Neuronal stem cell (in vitro differentiated cells): ENCODE measurements at regions not wholly inside any gene's neighbourhood (a gene's known extent, or its start where the extent isn't known, plus 50 kb on each side); places are given as distances from the start of the nearest gene placed in this dataset.

ENCODE experiments used
- DNase-seq: peaks from one replicate; pipeline ENCODE4 v3.0.0-alpha.2; 2013; ENCODE audit warnings: low spot score
- H2AFZ ChIP-seq: one replicate; pipeline ENCODE4 v1.6.1; 2013; ENCODE audit warnings: mild to moderate bottlenecking, low read length, inconsistent platforms
- H2AK5ac ChIP-seq: 2 replicates; pipeline ENCODE4 v1.6.1; 2013; ENCODE audit warnings: low read depth, mild to moderate bottlenecking, inconsistent platforms, low read length, moderate library complexity, mixed read lengths
- H2BK120ac ChIP-seq: 2 replicates; pipeline ENCODE4 v1.6.1; 2013; ENCODE audit warnings: low read depth, mild to moderate bottlenecking, inconsistent platforms, low read length, moderate library complexity, mixed read lengths
- H2BK12ac ChIP-seq: one replicate; pipeline ENCODE4 v1.6.1; 2013; ENCODE audit warnings: low read length, inconsistent platforms
- H2BK15ac ChIP-seq: 2 replicates; pipeline ENCODE4 v1.6.1; 2013; ENCODE audit warnings: mild to moderate bottlenecking, low read length, inconsistent platforms, mixed read lengths
- H2BK5ac ChIP-seq: one replicate; pipeline ENCODE4 v1.6.1; 2013; ENCODE audit warnings: inconsistent platforms, mild to moderate bottlenecking, low read length, moderate library complexity
- H3K14ac ChIP-seq: one replicate; pipeline ENCODE4 v1.6.1; 2013; ENCODE audit warnings: low read length, inconsistent platforms
- H3K18ac ChIP-seq: 2 replicates; pipeline ENCODE4 v1.6.1; 2013; ENCODE audit warnings: low read length, inconsistent platforms
- H3K23ac ChIP-seq: 2 replicates; pipeline ENCODE4 v1.6.1; 2013; ENCODE audit warnings: low read depth, mild to moderate bottlenecking, mixed read lengths, low read length, inconsistent platforms; ENCODE audit not compliant: poor library complexity
- H3K27ac ChIP-seq: replicated peaks from 3 replicates; pipeline ENCODE4 v1.5.1; 2013; ENCODE audit warnings: low read length, inconsistent platforms
- H3K27me3 ChIP-seq, 3 experiments: 2 replicates each; pipeline ENCODE4 v1.6.1; 2013; ENCODE audit warnings: low read length in 3 of 3, mild to moderate bottlenecking in 2 of 3, inconsistent platforms in 1 of 3, low read depth in 1 of 3, mixed read lengths in 1 of 3, moderate library complexity in 1 of 3; ENCODE audit not compliant: control insufficient read depth in 3 of 3, insufficient read depth in 3 of 3
- H3K36me3 ChIP-seq, 2 donors: replicated peaks in 1 of 2; 2 replicates each; pipeline ENCODE4 v1.6.1; 2013; ENCODE audit warnings: low read length in 2 of 2; ENCODE audit not compliant: control insufficient read depth in 2 of 2, insufficient read depth in 2 of 2
- H3K4ac ChIP-seq: 2 replicates; pipeline ENCODE4 v1.6.1; 2013; ENCODE audit warnings: inconsistent platforms, mild to moderate bottlenecking, low read length, moderate library complexity
- H3K4me1 ChIP-seq, 2 donors: 1 replicate in 1 of 2; 2 replicates in 1 of 2; pipeline ENCODE4 v1.6.1; 2013; ENCODE audit warnings: low read length in 2 of 2, low read depth in 1 of 2; ENCODE audit not compliant: control insufficient read depth in 2 of 2, insufficient read depth in 1 of 2
- H3K4me2 ChIP-seq: one replicate; pipeline ENCODE4 v1.6.1; 2013; ENCODE audit warnings: mild to moderate bottlenecking, low read length, inconsistent platforms; ENCODE audit not compliant: insufficient read depth, poor library complexity, severe bottlenecking
- H3K4me3 ChIP-seq, 2 donors: 2 replicates each; pipeline ENCODE4 v1.5.1; 2013; ENCODE audit warnings: low read length in 2 of 2, mild to moderate bottlenecking in 2 of 2, inconsistent platforms in 1 of 2, moderate library complexity in 1 of 2
- H3K79me1 ChIP-seq: one replicate; pipeline ENCODE4 v1.6.1; 2013; ENCODE audit warnings: low read depth, mild to moderate bottlenecking, inconsistent platforms, low read length, moderate library complexity
- H3K9ac ChIP-seq: one replicate; pipeline ENCODE4 v1.6.1; 2013; ENCODE audit warnings: mild to moderate bottlenecking, low read depth, low read length, inconsistent platforms; ENCODE audit not compliant: poor library complexity
- H3K9me3 ChIP-seq, 2 donors: replicated peaks in 1 of 2; 2 replicates each; pipeline versions ENCODE3 to v1.6.1; 2013; ENCODE audit warnings: low read length in 2 of 2, mild to moderate bottlenecking in 2 of 2, inconsistent platforms in 1 of 2, low read depth in 1 of 2, mixed read lengths in 1 of 2, moderate library complexity in 1 of 2; ENCODE audit not compliant: control insufficient read depth in 2 of 2, insufficient read depth in 1 of 2
- H4K8ac ChIP-seq: one replicate; pipeline ENCODE4 v1.6.1; 2013; ENCODE audit warnings: low read depth, mild to moderate bottlenecking, inconsistent platforms, low read length, moderate library complexity
- H4K91ac ChIP-seq: one replicate; pipeline ENCODE4 v1.6.1; 2013; ENCODE audit warnings: low read length, low read depth, mild to moderate bottlenecking, inconsistent platforms; ENCODE audit not compliant: poor library complexity
- WGBS, 2 donors: extraction: QIAGEN DNeasy Blood & Tissue Kit; methylation state at CpG; one replicate each; pipeline ENCODE4 v1.1.7; 2013; ENCODE audit warnings: missing lambda C conversion rate in 2 of 2, mixed read lengths in 1 of 2; ENCODE audit not compliant: insufficient read length in 2 of 2, insufficient replicate concordance in 1 of 2; ENCODE audit errors: extremely low coverage in 2 of 2; 5-methylcytosine and 5-hydroxymethylcytosine counted together

DNA sequence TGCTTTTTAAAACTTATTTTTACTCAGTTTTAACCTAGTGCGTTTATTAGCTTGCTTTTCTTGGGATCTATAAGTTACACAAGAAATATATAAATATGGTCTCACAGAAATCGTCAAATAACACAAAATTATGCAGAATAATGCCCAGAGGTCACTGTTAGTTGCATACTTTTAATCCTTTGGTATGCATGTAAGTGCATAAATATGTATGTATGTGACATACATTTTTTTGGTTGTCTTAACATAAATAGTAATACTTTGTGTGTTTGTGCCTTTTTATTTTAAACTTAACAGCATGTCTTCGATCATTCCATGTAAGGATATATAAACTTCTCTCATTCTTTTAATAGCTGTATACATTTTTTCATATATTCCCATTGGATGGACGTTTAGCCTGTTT lies 459.6 kb downstream of the PCNX1 start:
- no peak overlapping the region for H2AFZ ChIP-seq
- no peak overlapping the region for H3K18ac ChIP-seq
- no peak overlapping the region for H2BK12ac ChIP-seq
- no peaks in the 10 kb centered on the region for H3K36me3 ChIP-seq
- H3K79me1 ChIP-seq, result peaks cover 6% of the 10 kb centered on the region
- no peak overlapping the region for H3K4me2 ChIP-seq
- H3K4me1 ChIP-seq, result no peaks in the 10 kb centered on the region
- no peak overlapping the region for H2BK15ac ChIP-seq
- no peak overlapping the region for H2BK5ac ChIP-seq
- H3K4me3 ChIP-seq, result no peak overlapping the region
- H2AK5ac ChIP-seq, result no peak overlapping the region
- H4K91ac ChIP-seq, result no peak overlapping the region
- no peak overlapping the region for H4K8ac ChIP-seq
- no peak overlapping the region for H3K27ac ChIP-seq
- no peak overlapping the region for H3K14ac ChIP-seq
- no peak overlapping the region for H3K23ac ChIP-seq
- DNase-seq, result no peak
- no peak overlapping the region for H3K4ac ChIP-seq
- H3K27me3 ChIP-seq, result no peaks in the 10 kb centered on the region
- no peak overlapping the region for H2BK120ac ChIP-seq
- WGBS, 2 donors, result no CpG with 5 or more reads among the region's 4 CpGs
- H3K9me3 ChIP-seq, result no peaks in the 10 kb centered on the region
- no peak overlapping the region for H3K9ac ChIP-seq

DNA sequence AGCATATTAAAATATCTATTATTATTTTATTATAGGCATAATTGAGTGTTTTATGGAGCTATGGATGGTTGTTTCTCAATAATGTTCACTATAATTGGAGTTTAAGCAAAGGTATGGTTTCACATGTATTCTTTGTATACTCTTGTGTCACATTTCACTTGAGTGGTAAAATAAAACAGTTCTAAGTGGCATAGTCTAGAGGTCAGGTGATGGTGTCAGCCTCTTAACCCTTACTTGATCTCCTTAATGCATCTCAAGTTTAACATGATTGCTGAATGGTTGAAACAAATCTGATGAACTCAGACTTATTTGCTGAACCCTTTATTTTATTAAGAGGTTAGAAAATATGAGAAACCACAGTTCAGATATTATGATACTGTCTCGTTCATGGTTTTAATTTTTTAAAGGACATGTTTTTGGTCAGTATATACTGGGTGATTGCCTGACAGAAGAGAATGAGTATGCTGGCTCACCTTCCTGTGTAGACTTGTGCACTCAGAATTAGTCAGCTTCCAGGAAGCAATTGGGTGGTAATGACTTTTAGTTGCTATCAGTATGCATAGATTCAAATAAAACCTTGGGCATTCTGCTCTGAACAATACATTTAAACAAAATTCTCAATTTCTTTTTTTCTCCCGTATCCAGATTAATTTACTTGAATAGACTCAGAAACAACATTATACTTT lies 464.6 kb downstream of the PCNX1 start:
- no peak overlapping the region for H3K14ac ChIP-seq
- no peak overlapping the region for H3K27ac ChIP-seq
- DNase-seq, result no peak
- no peak overlapping the region for H3K4me2 ChIP-seq
- no peaks in the 10 kb centered on the region for H3K36me3 ChIP-seq
- H3K9ac ChIP-seq, result no peak overlapping the region
- no peak overlapping the region for H2BK5ac ChIP-seq
- peaks cover 0 to 5% of the 10 kb centered on the region in 2 donors for H3K9me3 ChIP-seq
- no peak overlapping the region for H3K4me3 ChIP-seq
- H3K18ac ChIP-seq, result no peak overlapping the region
- H4K8ac ChIP-seq, result no peak overlapping the region
- H3K23ac ChIP-seq, result no peak overlapping the region
- no peak overlapping the region for H2BK15ac ChIP-seq
- H4K91ac ChIP-seq, result no peak overlapping the region
- H2BK12ac ChIP-seq, result no peak overlapping the region
- H3K4ac ChIP-seq, result no peak overlapping the region
- no peak overlapping the region for H2AK5ac ChIP-seq
- no CpG with 5 or more reads among the region's 2 CpGs for WGBS, 2 donors
- H3K27me3 ChIP-seq, result no peaks in the 10 kb centered on the region
- H3K79me1 ChIP-seq, result no peaks in the 10 kb centered on the region
- no peaks in the 10 kb centered on the region for H3K4me1 ChIP-seq
- no peak overlapping the region for H2AFZ ChIP-seq
- no peak overlapping the region for H2BK120ac ChIP-seq

DNA sequence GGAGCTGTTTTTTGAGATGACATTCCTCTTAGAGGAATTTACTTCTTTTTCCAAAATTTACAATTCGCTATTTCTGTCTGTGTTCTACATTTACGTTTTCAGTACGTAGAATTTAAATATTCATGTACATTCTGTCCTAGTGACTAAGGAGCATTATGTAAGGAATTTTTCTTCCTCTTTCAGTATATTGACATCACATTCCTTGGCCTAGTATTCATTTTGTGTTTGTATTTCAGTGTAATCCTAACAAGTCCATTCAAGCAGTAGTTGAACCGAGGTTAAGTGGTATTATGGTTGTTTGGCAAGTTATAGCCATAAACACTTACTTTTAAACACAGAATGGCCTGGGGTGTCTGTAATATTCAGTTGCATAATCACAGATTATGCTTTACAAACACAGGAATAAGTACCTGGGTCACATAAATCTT lies 465.2 kb downstream of the PCNX1 start:
- no CpG with 5 or more reads among the region's 4 CpGs for WGBS, 2 donors
- DNase-seq, result no peak

DNA sequence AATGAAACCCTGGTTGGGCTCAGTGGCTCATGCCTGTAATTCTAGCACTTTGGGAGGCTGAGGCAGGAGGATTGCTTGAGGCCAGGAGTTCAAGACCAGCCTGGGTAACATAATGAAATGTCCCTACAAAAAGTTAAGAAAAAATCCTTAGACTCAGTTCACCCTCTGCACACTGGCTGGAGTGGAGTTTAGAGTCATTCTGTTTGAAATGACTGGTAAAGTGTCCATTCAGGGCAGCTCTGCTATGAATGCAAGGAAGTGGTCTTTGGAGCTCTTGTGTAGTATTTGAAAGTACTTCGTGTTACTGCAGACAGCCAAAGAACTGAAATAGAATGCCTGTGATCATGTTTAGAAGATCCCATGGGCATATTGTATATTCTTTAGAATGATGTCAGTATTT lies 466.5 kb downstream of the PCNX1 start:
- Histone ChIP-seq H2BK120ac (no peak overlapping the region), H2BK12ac (no peak overlapping the region), H3K36me3 (peaks cover 0 to under 1% of the 10 kb centered on the region in 2 donors), H3K14ac (no peak overlapping the region), H3K9me3 (peaks cover 2 to 6% of the 10 kb centered on the region in 2 donors), H3K4me2 (no peak overlapping the region), H2BK5ac (no peak overlapping the region), H2AK5ac (no peak overlapping the region), H2BK15ac (no peak overlapping the region), H4K91ac (no peak overlapping the region), H3K4me1 (no peaks in the 10 kb centered on the region), H3K27me3 (no peaks in the 10 kb centered on the region), H3K18ac (no peak overlapping the region), H3K23ac (no peak overlapping the region), H4K8ac (no peak overlapping the region), H3K27ac (no peak overlapping the region), H3K9ac (no peak overlapping the region), H3K4ac (no peak overlapping the region), H3K79me1 (peaks cover 3% of the 10 kb centered on the region), H3K4me3 (no peak overlapping the region), H2AFZ (no peak overlapping the region)
- DNase-seq, result no peak
- WGBS, 2 donors, result no CpG with 5 or more reads among the region's 1 CpG

More for the DNA sequence above, 465.2 kb downstream of the PCNX1 start:
- H3K9me3 ChIP-seq, result peaks cover 0 to 5% of the 10 kb centered on the region in 2 donors
- no peaks in the 10 kb centered on the region for H3K4me1 ChIP-seq
- no peak overlapping the region for H4K91ac ChIP-seq
- no peak overlapping the region for H2AFZ ChIP-seq
- no peak overlapping the region for H2AK5ac ChIP-seq
- no peak overlapping the region for H2BK12ac ChIP-seq
- H3K14ac ChIP-seq, result no peak overlapping the region
- H3K9ac ChIP-seq, result no peak overlapping the region
- H2BK5ac ChIP-seq, result no peak overlapping the region
- no peak overlapping the region for H3K18ac ChIP-seq
- no peak overlapping the region for H3K27ac ChIP-seq
- H4K8ac ChIP-seq, result no peak overlapping the region
- H3K4me2 ChIP-seq, result no peak overlapping the region
- H3K4me3 ChIP-seq, result no peak overlapping the region
- H3K36me3 ChIP-seq, result no peaks in the 10 kb centered on the region
- H3K79me1 ChIP-seq, result peaks cover 3% of the 10 kb centered on the region
- no peak overlapping the region for H3K4ac ChIP-seq
- no peak overlapping the region for H2BK15ac ChIP-seq
- no peak overlapping the region for H3K23ac ChIP-seq
- H2BK120ac ChIP-seq, result no peak overlapping the region
- H3K27me3 ChIP-seq, result no peaks in the 10 kb centered on the region
